Caco-2 (cell line): ENCODE measurements at regions not wholly inside any gene's neighbourhood (a gene's known extent, or its start where the extent isn't known, plus 50 kb on each side); places are given as distances from the start of the nearest gene placed in this dataset.

ENCODE experiments used
- BruUV-seq: library from RNA; stranded (reverse); fragments of 400-500 nt; replicated peaks from 2 replicates; lab custom pipeline; 2021; lab: Mats Ljungman, UMichigan
- CTCF ChIA-PET: fragments of 300-600 bp; sonication (Branson Sonifier 250); formaldehyde crosslinking; loops from one replicate; lab custom pipeline; 2022; ENCODE audit warnings: antibody characterized with exemption; lab: Charles Lee
- POLR2A ChIA-PET: fragments of 300-600 bp; sonication (Branson Sonifier 250); formaldehyde crosslinking; loops from one replicate; lab custom pipeline; 2022; ENCODE audit warnings: antibody characterized with exemption; lab: Charles Lee
- DNase-seq, 2 experiments: peaks; one replicate each; pipeline versions ENCODE4 v3.0.0 to v3.0.0-alpha.2; 2020 to 2022
- H3K27me3 ChIP-seq: replicated peaks from 2 replicates; pipeline ENCODE4 v1.6.0; 2011; ENCODE audit warnings: low read length; ENCODE audit not compliant: control insufficient read depth, insufficient read depth
- H3K36me3 ChIP-seq: 2 replicates; pipeline ENCODE4 v1.5.1; 2011; ENCODE audit warnings: low read length; ENCODE audit not compliant: control insufficient read depth, insufficient read depth
- H3K4me1 ChIP-seq: fragments of 250-450 bp; sonication (Bioruptor Pico); 2 replicates; pipeline ENCODE4 v1.5.1; 2020; ENCODE audit warnings: mild to moderate bottlenecking
- H3K4me3 ChIP-seq: 2 replicates; pipeline ENCODE4 v1.5.1; 2011; ENCODE audit warnings: low read depth, mild to moderate bottlenecking, control low read depth, low read length
- H3K9me3 ChIP-seq: fragments of 250-450 bp; sonication (Bioruptor Pico); 2 replicates; pipeline ENCODE4 v1.5.1; 2020; ENCODE audit warnings: mild to moderate bottlenecking, moderate library complexity
- H3K27ac Mint-ChIP-seq: one replicate; pipeline ENCODE4 v1.8.0; 2022; ENCODE audit warnings: mixed read lengths; ENCODE audit not compliant: unreplicated experiment
- H3K27me3 Mint-ChIP-seq: one replicate; pipeline ENCODE4 v1.8.0; 2022; ENCODE audit warnings: mixed read lengths; ENCODE audit not compliant: insufficient read depth, unreplicated experiment
- H3K36me3 Mint-ChIP-seq: one replicate; pipeline ENCODE4 v1.8.0; 2022; ENCODE audit warnings: mild to moderate bottlenecking, mixed read lengths; ENCODE audit not compliant: insufficient read depth, unreplicated experiment
- H3K4me1 Mint-ChIP-seq: one replicate; pipeline ENCODE4 v1.8.0; 2022; ENCODE audit warnings: low read depth, mixed read lengths; ENCODE audit not compliant: unreplicated experiment
- H3K4me3 Mint-ChIP-seq: one replicate; pipeline ENCODE4 v1.8.0; 2022; ENCODE audit warnings: mild to moderate bottlenecking, moderate library complexity, mixed read lengths; ENCODE audit not compliant: unreplicated experiment
- H3K9me3 Mint-ChIP-seq: one replicate; pipeline ENCODE4 v1.8.0; 2022; ENCODE audit warnings: mixed read lengths; ENCODE audit not compliant: unreplicated experiment
- intact Hi-C: fragments of 100-400 bp; cut with micrococcal nuclease; formaldehyde crosslinking; loops from one replicate; pipeline ENCODE4 v1.10.0; 2022; ENCODE audit not compliant: unreplicated experiment
- TF ChIP-seq, protein P1 (sequence below), 2 experiments: fragments of 200-600 bp in 1 of 2; IDR thresholded peaks; 1 replicate in 1 of 2; 2 replicates in 1 of 2; pipeline versions ENCODE4 v1.5.1 to v1.8.0; 2011 to 2022; ENCODE audit warnings: antibody characterized with exemption in 1 of 2, control low read depth in 1 of 2, inconsistent platforms in 1 of 2, low read depth in 1 of 2, low read length in 1 of 2, mild to moderate bottlenecking in 1 of 2, moderate library complexity in 1 of 2; ENCODE audit not compliant: insufficient read depth in 1 of 2, severe bottlenecking in 1 of 2, unreplicated experiment in 1 of 2

DNA sequence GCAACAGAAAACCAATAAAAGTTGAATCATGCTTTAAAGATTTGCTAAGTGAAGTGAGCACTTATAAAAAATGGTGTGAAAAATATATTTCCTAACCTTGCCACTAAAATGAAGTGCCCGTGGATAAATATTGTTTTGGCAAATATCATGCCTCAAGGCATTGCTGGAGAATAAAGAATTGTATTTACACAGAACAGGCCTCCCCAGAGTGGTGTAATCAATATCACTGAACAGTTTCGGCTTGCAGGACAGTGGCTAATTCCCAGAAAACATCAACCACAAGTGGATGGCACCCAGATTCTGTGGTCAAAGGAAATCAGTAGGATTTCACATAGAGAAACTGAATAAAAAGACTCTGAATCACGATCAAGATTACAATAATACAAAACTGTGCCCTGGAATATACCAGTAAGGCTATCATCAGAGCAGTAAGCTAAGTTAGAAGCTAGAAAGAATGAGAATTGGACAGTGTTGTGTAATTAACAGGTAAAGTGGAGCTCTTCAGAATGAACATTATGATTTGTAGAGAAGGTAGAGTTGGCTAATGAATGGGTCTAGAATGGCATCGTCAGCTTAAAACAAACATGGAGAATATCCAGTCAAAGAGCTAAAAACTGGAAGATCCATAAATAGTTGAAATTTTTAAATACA, 1026.9 kb upstream of the ADGRB3 start:
- TF ChIP-seq, protein P1, sequence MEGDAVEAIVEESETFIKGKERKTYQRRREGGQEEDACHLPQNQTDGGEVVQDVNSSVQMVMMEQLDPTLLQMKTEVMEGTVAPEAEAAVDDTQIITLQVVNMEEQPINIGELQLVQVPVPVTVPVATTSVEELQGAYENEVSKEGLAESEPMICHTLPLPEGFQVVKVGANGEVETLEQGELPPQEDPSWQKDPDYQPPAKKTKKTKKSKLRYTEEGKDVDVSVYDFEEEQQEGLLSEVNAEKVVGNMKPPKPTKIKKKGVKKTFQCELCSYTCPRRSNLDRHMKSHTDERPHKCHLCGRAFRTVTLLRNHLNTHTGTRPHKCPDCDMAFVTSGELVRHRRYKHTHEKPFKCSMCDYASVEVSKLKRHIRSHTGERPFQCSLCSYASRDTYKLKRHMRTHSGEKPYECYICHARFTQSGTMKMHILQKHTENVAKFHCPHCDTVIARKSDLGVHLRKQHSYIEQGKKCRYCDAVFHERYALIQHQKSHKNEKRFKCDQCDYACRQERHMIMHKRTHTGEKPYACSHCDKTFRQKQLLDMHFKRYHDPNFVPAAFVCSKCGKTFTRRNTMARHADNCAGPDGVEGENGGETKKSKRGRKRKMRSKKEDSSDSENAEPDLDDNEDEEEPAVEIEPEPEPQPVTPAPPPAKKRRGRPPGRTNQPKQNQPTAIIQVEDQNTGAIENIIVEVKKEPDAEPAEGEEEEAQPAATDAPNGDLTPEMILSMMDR (IDR thresholded peaks at IDR 0.05; ENCODE audit: insufficient read depth in 1 of 2, low read depth in 1 of 2, low read length in 1 of 2, severe bottlenecking in 1 of 2, unreplicated experiment in 1 of 2): no peak
- ChIA-PET POLR2A (no interaction called here), CTCF (no interaction called here)
- H3K4me1 ChIP-seq: no peaks in the 10 kb centered on the region
- H3K9me3 Mint-ChIP-seq: no peaks in the 10 kb centered on the region
- H3K27ac Mint-ChIP-seq: no peak overlapping the region
- H3K27me3 Mint-ChIP-seq: no peaks in the 10 kb centered on the region
- DNase-seq: no peak
- H3K4me1 Mint-ChIP-seq: no peaks in the 10 kb centered on the region
- H3K9me3 ChIP-seq: no peaks in the 10 kb centered on the region
- no peaks in the 10 kb centered on the region for H3K36me3 ChIP-seq
- no peaks in the 10 kb centered on the region for H3K36me3 Mint-ChIP-seq
- H3K4me3 Mint-ChIP-seq: no peak overlapping the region
- intact Hi-C loops: no loop called here
- H3K4me3 ChIP-seq: no peak overlapping the region
- no TSS peak for BruUV-seq
- no peaks in the 10 kb centered on the region for H3K27me3 ChIP-seq

DNA sequence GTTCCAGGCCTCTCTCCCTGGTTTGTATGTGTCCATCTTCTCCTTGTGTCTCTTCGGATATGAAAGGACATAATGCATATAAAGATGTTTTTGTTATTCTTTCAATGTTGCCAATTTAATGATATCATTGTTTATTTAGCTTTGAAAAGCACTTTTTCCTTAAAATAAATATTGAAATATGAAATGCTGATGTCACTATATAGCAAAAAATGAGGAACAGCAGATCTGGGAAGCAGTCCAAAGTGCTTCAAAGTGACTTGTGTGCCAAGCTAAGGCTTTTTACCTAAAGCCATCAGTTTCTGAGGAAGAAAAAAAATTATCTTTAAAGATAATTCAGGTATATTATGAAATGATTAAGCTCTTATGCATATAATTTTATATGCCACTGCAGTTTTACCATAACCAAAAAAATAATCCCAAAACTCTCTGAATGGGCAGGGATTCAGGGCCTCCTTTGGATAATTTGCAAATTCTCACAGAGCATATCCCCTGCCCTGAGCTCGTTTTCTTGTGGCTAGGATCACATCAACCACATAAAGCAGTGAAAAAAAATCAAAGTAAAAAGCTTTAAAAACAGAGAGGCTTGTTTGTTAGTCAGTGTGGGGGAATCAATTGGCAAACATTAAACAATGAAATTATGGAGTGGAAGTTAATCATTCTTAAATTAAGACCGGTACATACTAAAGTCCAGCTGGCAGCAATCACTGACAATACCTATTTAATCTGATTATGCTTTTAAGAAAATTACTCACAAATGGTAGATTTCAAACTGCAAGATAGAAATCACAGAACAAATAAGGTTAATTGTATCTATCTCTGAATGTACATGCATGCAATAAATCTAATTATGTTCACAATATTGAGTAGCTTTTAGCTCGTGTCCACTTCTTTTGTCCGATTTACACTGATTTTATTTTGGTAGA, 1027.9 kb upstream of the ADGRB3 start:
- no peak overlapping the region for H3K4me3 Mint-ChIP-seq
- no peaks in the 10 kb centered on the region for H3K9me3 Mint-ChIP-seq
- H3K27me3 ChIP-seq: no peaks in the 10 kb centered on the region
- no peak overlapping the region for H3K27ac Mint-ChIP-seq
- BruUV-seq: no TSS peak
- H3K9me3 ChIP-seq: no peaks in the 10 kb centered on the region
- no peaks in the 10 kb centered on the region for H3K36me3 ChIP-seq
- H3K4me1 Mint-ChIP-seq: no peaks in the 10 kb centered on the region
- no peak for DNase-seq
- POLR2A ChIA-PET: no interaction called here
- no peak overlapping the region for H3K4me3 ChIP-seq
- H3K27me3 Mint-ChIP-seq: no peaks in the 10 kb centered on the region
- CTCF ChIA-PET: no interaction called here
- intact Hi-C loops: no loop called here
- no peaks in the 10 kb centered on the region for H3K4me1 ChIP-seq
- no peaks in the 10 kb centered on the region for H3K36me3 Mint-ChIP-seq
- TF ChIP-seq, protein P1 (IDR thresholded peaks at IDR 0.05; ENCODE audit: insufficient read depth in 1 of 2, low read depth in 1 of 2, low read length in 1 of 2, severe bottlenecking in 1 of 2, unreplicated experiment in 1 of 2): no peak

DNA sequence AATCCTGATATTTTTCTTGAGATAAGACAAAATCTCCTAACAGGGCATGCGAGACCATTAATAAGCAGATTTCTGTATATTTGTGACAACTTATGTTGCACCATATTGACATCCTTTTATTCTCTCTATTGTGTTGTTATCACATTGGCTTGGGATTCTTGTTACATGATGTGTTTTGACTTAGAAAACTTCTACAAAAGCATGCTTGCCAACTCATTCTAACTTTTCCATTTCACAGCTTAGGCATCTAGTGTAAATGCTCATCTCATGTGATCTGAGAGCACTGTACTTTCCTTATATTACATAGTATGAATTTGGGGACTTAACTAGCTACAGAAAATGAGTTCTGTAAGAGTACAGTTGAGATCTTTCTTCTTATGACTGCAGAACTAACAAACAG, 1040.7 kb upstream of the ADGRB3 start:
- Mint-ChIP-seq H3K27me3 (no peaks in the 10 kb centered on the region), H3K27ac (no peak overlapping the region)

More for the DNA sequence above, 1040.7 kb upstream of the ADGRB3 start:
- Histone ChIP-seq H3K9me3 (no peaks in the 10 kb centered on the region), H3K36me3 (no peaks in the 10 kb centered on the region), H3K4me3 (no peak overlapping the region), H3K4me1 (no peaks in the 10 kb centered on the region), H3K27me3 (no peaks in the 10 kb centered on the region)
- Mint-ChIP-seq H3K36me3 (no peaks in the 10 kb centered on the region), H3K4me3 (no peak overlapping the region), H3K4me1 (no peaks in the 10 kb centered on the region), H3K9me3 (no peaks in the 10 kb centered on the region)
- BruUV-seq: no TSS peak
- TF ChIP-seq, protein P1 (IDR thresholded peaks at IDR 0.05; ENCODE audit: insufficient read depth in 1 of 2, low read depth in 1 of 2, low read length in 1 of 2, severe bottlenecking in 1 of 2, unreplicated experiment in 1 of 2): no peak
- no peak for DNase-seq
- CTCF ChIA-PET: no interaction called here
- intact Hi-C loops: no loop called here
- POLR2A ChIA-PET: no interaction called here
